AG20443 (cell line): ENCODE measurements at regions not wholly inside any gene's neighbourhood (a gene's known extent, or its start where the extent isn't known, plus 50 kb on each side); places are given as distances from the start of the nearest gene placed in this dataset.

ENCODE experiments used
- DNase-seq: peaks from one replicate; pipeline ENCODE4 v3.0.0; 2012; ENCODE audit warnings: low spot score, mixed read lengths

DNA sequence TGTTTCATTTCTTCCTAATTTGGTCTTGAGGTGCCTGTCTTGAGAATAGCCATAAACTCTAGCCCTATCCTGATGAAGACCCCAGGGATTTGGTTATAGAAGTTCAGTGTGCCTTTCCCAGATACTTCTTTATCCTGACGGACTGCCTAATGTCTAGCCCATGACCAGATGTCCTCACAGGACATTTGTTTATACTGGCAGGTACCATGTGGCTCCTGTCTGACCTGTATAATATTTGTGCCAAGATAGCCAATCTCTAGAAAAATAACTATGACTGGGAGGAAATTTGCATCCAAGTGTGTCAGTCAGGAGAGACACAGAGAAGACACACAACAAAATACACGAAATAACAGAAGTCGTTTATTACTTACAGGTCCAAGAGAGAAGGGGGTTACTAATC, 69.2 kb upstream of the MIR17HG start:
- DNase-seq, result no peak

DNA sequence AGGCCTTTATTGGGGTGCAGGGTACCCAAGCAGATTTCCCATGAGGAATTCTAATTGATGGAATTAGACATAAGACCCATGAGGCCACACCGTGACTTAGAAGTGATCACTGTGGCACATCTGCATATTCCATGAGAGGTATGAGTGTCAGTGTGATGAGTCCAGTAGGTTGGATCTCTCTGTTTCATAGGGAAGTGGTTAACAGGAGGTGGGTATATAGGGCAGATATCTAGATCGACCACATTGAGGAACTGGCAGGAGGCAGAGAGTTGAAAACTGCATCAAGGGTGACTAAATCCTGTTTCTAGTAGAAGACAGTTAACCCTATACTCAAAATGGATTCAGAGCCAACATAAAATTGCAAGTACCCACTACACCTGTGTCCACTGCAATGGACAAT, 68.6 kb upstream of the MIR17HG start:
- no peak for DNase-seq

- DNase-seq, result no peak
Observed at GRCh38 chr13:91280801-91281200, 66.7 kb upstream of the MIR17HG start.

- no peak for DNase-seq
Observed at GRCh38 chr13:91284335-91284734, 63.2 kb upstream of the MIR17HG start.

GRCh38 chr13:91286317-91286716, 61.2 kb upstream of the MIR17HG start:
- no peak for DNase-seq

DNA sequence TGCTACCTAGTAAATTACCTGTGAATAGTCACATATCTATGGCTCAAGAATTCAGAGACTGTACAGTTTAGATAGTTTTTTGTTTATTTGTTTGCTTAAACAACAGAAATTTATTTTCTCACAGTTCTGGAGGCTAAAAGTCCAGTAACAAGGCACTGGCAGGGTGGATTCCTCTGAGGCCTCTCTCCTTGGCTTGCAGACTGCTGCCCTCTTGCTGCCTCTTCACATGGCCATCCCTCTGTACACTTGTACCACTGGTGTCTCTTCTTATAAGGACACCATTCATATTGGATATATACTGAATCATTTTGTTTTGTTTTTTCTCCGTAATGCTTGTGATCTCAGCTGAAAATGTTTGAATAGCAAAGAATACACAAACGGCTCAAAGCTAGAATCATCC, 56.4 kb upstream of the MIR17HG start:
- no peak for DNase-seq

DNA sequence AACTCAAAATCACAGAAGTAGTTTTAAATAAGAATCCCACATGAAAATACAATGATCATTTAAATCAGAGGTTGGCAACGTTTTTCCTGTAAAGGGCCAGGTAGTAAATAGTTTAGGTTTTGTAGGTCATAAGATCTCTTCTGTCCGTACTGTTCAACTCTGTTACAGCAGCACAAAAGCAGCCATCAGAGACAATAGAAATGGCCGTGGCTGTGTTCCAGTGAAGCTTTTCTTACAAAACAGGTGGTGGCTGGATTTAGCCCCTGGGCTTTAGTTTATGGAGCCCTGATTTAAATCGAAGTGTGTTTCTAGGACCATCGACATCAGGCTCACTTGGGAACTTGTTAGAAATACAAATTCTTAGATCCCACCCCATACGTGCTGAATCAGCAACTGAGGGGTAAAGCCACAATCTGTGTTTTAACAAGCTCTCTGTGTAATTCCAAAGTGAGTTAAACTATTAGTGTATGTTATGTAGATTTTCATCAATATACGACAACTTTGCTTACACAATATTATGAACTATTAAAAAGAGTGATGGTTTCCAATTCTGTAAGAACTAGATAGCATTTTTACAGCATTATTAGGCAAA, 54.8 kb upstream of the MIR17HG start:
- no peak for DNase-seq

- DNase-seq, result no peak
Observed at GRCh38 chr13:91295712-91296410, 51.6 kb upstream of the MIR17HG start.

- DNase-seq, result no peak
Observed at GRCh38 chr13:91297503-91297902, 50.0 kb upstream of the MIR17HG start.
